Astrocyte (in vitro differentiated cells and primary cell): ENCODE measurements at regions not wholly inside any gene's neighbourhood (a gene's known extent, or its start where the extent isn't known, plus 50 kb on each side); places are given as distances from the start of the nearest gene placed in this dataset.

Source experiments
- DNase-seq: peaks from one replicate; pipeline ENCODE4 v3.0.0-alpha.2; 2010; ENCODE audit warnings: low read depth
- FAIRE-seq: peaks from 2 replicates; lab custom pipeline; 2011; peaks lifted over from hg19 to GRCh38; lab: Jason Lieb, UNC
- H2AFZ ChIP-seq: 2 replicates; pipeline ENCODE4 v1.6.0; 2012; ENCODE audit warnings: low read depth, low read length, inconsistent platforms
- H3K27ac ChIP-seq: 2 replicates; pipeline ENCODE4 v1.5.1; 2011; ENCODE audit warnings: low read depth, low read length, inconsistent platforms
- H3K27me3 ChIP-seq: 2 replicates; pipeline ENCODE4 v1.6.0; 2011; ENCODE audit warnings: low read length, inconsistent platforms; ENCODE audit not compliant: insufficient read depth
- H3K36me3 ChIP-seq: 2 replicates; pipeline ENCODE4 v1.5.1; 2011; ENCODE audit warnings: low read length, inconsistent platforms; ENCODE audit not compliant: insufficient read depth
- H3K4me1 ChIP-seq: 2 replicates; pipeline ENCODE4 v1.5.1; 2011; ENCODE audit warnings: low read length, inconsistent platforms; ENCODE audit not compliant: insufficient read depth
- H3K4me2 ChIP-seq: 2 replicates; pipeline ENCODE4 v1.6.0; 2012; ENCODE audit warnings: low read length, inconsistent platforms
- H3K4me3 ChIP-seq: 2 replicates; pipeline ENCODE4 v1.5.1; 2011; ENCODE audit warnings: low read depth, mild to moderate bottlenecking, low read length, inconsistent platforms; ENCODE audit not compliant: insufficient read depth
- H3K79me2 ChIP-seq: 2 replicates; pipeline ENCODE4 v1.6.0; 2012; ENCODE audit warnings: mild to moderate bottlenecking, low read length, inconsistent platforms; ENCODE audit not compliant: insufficient read depth
- H3K9ac ChIP-seq: 2 replicates; pipeline ENCODE4 v1.6.0; 2012; ENCODE audit warnings: mild to moderate bottlenecking, low read length, inconsistent platforms
- H3K9me3 ChIP-seq: 2 replicates; pipeline ENCODE4 v1.5.1; 2012; ENCODE audit warnings: low read depth, mild to moderate bottlenecking, low read length, inconsistent platforms; ENCODE audit not compliant: insufficient read depth
- H4K20me1 ChIP-seq: 2 replicates; pipeline ENCODE4 v1.6.0; 2012; ENCODE audit warnings: low read length, inconsistent platforms; ENCODE audit not compliant: insufficient read depth
- H3K27ac Mint-ChIP-seq: one replicate; pipeline ENCODE4 v1.8.0; 2021; ENCODE audit warnings: mild to moderate bottlenecking, mixed read lengths; ENCODE audit not compliant: unreplicated experiment
- H3K27me3 Mint-ChIP-seq: one replicate; pipeline ENCODE4 v1.8.0; 2021; ENCODE audit warnings: low read depth, mixed read lengths; ENCODE audit not compliant: unreplicated experiment
- H3K36me3 Mint-ChIP-seq: one replicate; pipeline ENCODE4 v1.8.0; 2021; ENCODE audit warnings: low read depth, mixed read lengths; ENCODE audit not compliant: unreplicated experiment
- H3K4me1 Mint-ChIP-seq: one replicate; pipeline ENCODE4 v1.8.0; 2021; ENCODE audit warnings: low read depth, mixed read lengths; ENCODE audit not compliant: unreplicated experiment
- H3K4me3 Mint-ChIP-seq: one replicate; pipeline ENCODE4 v1.8.0; 2021; ENCODE audit warnings: mild to moderate bottlenecking, moderate library complexity, mixed read lengths; ENCODE audit not compliant: unreplicated experiment
- H3K9me3 Mint-ChIP-seq: one replicate; pipeline ENCODE4 v1.8.0; 2021; ENCODE audit warnings: mild to moderate bottlenecking, mixed read lengths; ENCODE audit not compliant: unreplicated experiment
- EZH2 ChIP-seq: IDR thresholded peaks from 2 replicates; pipeline ENCODE4 v1.6.1; 2012; ENCODE audit warnings: mild to moderate bottlenecking, low read length, inconsistent platforms; ENCODE audit not compliant: insufficient read depth
- TF ChIP-seq, protein P1 (sequence below): IDR thresholded peaks from 2 replicates; pipeline ENCODE4 v1.5.1; 2011; ENCODE audit warnings: low read depth, mild to moderate bottlenecking, inconsistent platforms, low read length, moderate library complexity; ENCODE audit not compliant: insufficient read depth

DNA sequence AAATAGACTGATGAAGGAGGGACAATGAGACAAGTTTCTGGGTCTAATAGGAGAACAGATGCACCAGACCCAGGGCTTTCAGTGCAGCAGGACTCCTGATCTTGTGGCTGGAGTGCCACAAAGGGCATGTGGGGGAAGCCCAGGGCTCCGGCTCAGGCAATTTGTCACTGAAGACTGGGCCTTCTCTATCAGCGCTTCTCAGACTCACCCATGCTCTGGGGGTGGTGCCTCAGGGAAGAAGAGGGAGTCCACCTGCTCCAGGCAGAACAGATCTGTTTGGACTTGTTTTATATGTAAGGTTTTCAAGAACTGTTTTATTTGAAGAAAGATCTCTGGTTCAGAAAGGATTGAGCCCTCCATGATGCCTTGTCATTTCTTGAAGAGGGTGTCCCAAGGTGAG is 112.4 kb upstream of the TLE3 start:
- FAIRE-seq (no peak), DNase-seq (no peak)
- Histone ChIP-seq H3K4me3 (no peak overlapping the region), H3K4me1 (no peaks in the 10 kb centered on the region), H3K79me2 (no peaks in the 10 kb centered on the region), H3K36me3 (no peaks in the 10 kb centered on the region), H3K27ac (no peak overlapping the region), H3K9me3 (no peaks in the 10 kb centered on the region), H3K27me3 (peaks cover 20% of the 10 kb centered on the region), H3K9ac (no peak overlapping the region), H2AFZ (no peak overlapping the region), H4K20me1 (no peaks in the 10 kb centered on the region), H3K4me2 (no peak overlapping the region)
- Mint-ChIP-seq H3K4me3 (no peak overlapping the region), H3K27me3 (peaks cover 82% of the 10 kb centered on the region), H3K9me3 (peaks cover 4% of the 10 kb centered on the region), H3K27ac (no peak overlapping the region), H3K4me1 (no peaks in the 10 kb centered on the region), H3K36me3 (peaks cover 1% of the 10 kb centered on the region)
- TF ChIP-seq, protein P1, sequence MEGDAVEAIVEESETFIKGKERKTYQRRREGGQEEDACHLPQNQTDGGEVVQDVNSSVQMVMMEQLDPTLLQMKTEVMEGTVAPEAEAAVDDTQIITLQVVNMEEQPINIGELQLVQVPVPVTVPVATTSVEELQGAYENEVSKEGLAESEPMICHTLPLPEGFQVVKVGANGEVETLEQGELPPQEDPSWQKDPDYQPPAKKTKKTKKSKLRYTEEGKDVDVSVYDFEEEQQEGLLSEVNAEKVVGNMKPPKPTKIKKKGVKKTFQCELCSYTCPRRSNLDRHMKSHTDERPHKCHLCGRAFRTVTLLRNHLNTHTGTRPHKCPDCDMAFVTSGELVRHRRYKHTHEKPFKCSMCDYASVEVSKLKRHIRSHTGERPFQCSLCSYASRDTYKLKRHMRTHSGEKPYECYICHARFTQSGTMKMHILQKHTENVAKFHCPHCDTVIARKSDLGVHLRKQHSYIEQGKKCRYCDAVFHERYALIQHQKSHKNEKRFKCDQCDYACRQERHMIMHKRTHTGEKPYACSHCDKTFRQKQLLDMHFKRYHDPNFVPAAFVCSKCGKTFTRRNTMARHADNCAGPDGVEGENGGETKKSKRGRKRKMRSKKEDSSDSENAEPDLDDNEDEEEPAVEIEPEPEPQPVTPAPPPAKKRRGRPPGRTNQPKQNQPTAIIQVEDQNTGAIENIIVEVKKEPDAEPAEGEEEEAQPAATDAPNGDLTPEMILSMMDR: no peak
- no peak for TF ChIP-seq EZH2

DNA sequence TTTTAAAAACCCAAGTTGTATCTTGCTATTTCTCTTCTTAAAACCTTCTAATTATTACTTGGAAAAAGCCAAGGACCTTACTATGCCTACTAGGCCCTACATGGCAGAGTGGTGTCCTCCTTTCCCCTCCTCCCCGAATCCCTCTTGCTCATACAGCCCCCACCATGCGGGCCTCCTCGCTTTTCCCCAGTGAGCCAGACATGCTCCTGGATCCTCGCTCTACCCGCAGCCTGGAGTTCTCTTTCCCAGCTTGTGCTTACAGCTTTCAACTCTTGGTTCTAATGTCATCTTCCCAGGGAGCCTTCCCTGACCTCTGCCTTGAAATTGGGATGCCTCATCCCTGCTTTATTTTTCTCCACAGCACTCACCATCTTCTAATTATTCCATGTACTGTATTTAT is 111.8 kb upstream of the TLE3 start:
- Histone ChIP-seq H3K4me3 (no peak overlapping the region), H3K27me3 (peaks cover 20% of the 10 kb centered on the region), H4K20me1 (no peaks in the 10 kb centered on the region), H2AFZ (no peak overlapping the region), H3K9me3 (no peaks in the 10 kb centered on the region), H3K4me2 (no peak overlapping the region), H3K4me1 (no peaks in the 10 kb centered on the region), H3K79me2 (no peaks in the 10 kb centered on the region), H3K36me3 (no peaks in the 10 kb centered on the region), H3K27ac (no peak overlapping the region), H3K9ac (no peak overlapping the region)
- FAIRE-seq (no peak), DNase-seq (no peak)
- H3K36me3 Mint-ChIP-seq: peaks cover 1% of the 10 kb centered on the region
- no peak overlapping the region for H3K4me3 Mint-ChIP-seq
- TF ChIP-seq, protein P1: no peak
- TF ChIP-seq EZH2: no peak
- peaks cover 84% of the 10 kb centered on the region for H3K27me3 Mint-ChIP-seq
- H3K4me1 Mint-ChIP-seq: no peaks in the 10 kb centered on the region
- H3K9me3 Mint-ChIP-seq: peaks cover 4% of the 10 kb centered on the region
- H3K27ac Mint-ChIP-seq: no peak overlapping the region

DNA sequence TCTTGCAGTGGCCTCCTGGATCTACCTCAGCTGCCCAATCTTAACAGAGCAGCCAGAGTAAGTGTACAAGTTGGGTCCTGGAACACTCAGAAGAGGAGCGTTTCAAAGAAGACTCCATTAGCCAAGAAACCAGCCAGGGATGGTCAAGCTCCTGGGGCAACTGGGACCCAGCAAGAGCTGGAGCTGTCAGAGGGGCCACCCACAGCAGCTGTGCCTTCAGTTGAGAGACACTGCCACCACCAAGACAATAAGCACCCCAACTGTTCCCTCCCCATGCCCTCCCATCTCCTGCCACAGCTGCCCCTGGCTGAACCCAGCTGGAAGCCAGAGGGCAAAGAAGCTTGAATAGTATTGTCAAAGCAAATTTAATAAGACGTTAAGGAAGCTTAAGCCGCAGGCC is 110.6 kb upstream of the TLE3 start:
- no peak for DNase-seq
- peaks cover 3% of the 10 kb centered on the region for H3K36me3 Mint-ChIP-seq
- H3K4me2 ChIP-seq: no peak overlapping the region
- TF ChIP-seq, protein P1: no peak
- no peak for TF ChIP-seq EZH2
- peaks cover 85% of the 10 kb centered on the region for H3K27me3 Mint-ChIP-seq
- H3K27ac ChIP-seq: no peak overlapping the region
- no peaks in the 10 kb centered on the region for H3K9me3 ChIP-seq
- no peak for FAIRE-seq
- H3K4me3 Mint-ChIP-seq: no peak overlapping the region
- no peak overlapping the region for H3K4me3 ChIP-seq
- H3K4me1 Mint-ChIP-seq: no peaks in the 10 kb centered on the region
- H3K9me3 Mint-ChIP-seq: peaks cover 7% of the 10 kb centered on the region
- H2AFZ ChIP-seq: no peak overlapping the region
- H3K27ac Mint-ChIP-seq: no peak overlapping the region
- no peaks in the 10 kb centered on the region for H3K79me2 ChIP-seq
- no peak overlapping the region for H3K9ac ChIP-seq
- no peaks in the 10 kb centered on the region for H3K4me1 ChIP-seq
- H3K36me3 ChIP-seq: no peaks in the 10 kb centered on the region
- H3K27me3 ChIP-seq: peaks cover 26% of the 10 kb centered on the region
- H4K20me1 ChIP-seq: no peaks in the 10 kb centered on the region
